K562 (cell line): ENCODE measurements at regions not wholly inside any gene's neighbourhood (a gene's known extent, or its start where the extent isn't known, plus 50 kb on each side); places are given as distances from the start of the nearest gene placed in this dataset.

Source experiments
- JUNB ChIP-seq: fragments of 450-650 bp; formaldehyde crosslinking; conservative IDR thresholded peaks from 2 replicates; pipeline ENCODE4 v1.4.0; 2020; ENCODE audit warnings: mild to moderate bottlenecking
- MTA3 ChIP-seq: fragments of 450-650 bp; formaldehyde crosslinking; IDR thresholded peaks from 2 replicates; pipeline ENCODE4 v1.6.1; 2017; ENCODE audit warnings: mild to moderate bottlenecking, borderline replicate concordance
- NKRF ChIP-seq: fragments of 450-650 bp; IDR thresholded peaks from 2 replicates; pipeline ENCODE4 v1.6.1; 2016; ENCODE audit warnings: borderline replicate concordance
- POLR2AphosphoS2 ChIP-seq: IDR thresholded peaks from 2 replicates; pipeline ENCODE4 v1.6.1; 2012; ENCODE audit warnings: low read length, improper control_type of control experiment
- PTBP1 ChIP-seq: fragments of 200-400 bp; formaldehyde crosslinking; IDR thresholded peaks from 2 replicates; pipeline ENCODE4 v1.6.1; 2017; ENCODE audit warnings: low read depth, low read length
- RFX5 ChIP-seq: IDR thresholded peaks from 2 replicates; pipeline ENCODE4 v1.6.1; 2011; ENCODE audit warnings: low read depth, mild to moderate bottlenecking, improper control_type of control experiment, low read length
- TEAD1 ChIP-seq, 2 experiments: fragments of 450-650 bp in 1 of 2; sonication (generic) in 1 of 2; formaldehyde crosslinking; IDR thresholded peaks; 2 replicates each; pipeline versions ENCODE4 v1.4.0 to v1.8.0; 2020 to 2022; ENCODE audit warnings: mild to moderate bottlenecking in 2 of 2, missing genetic modification reagents in 1 of 2
- ZNF644 ChIP-seq: fragments of 200-800 bp; sonication (Bioruptor generic); IDR thresholded peaks from 2 replicates; pipeline ENCODE4 v1.6.1; 2016; ENCODE audit warnings: low read depth, missing genetic modification characterization, missing compliant biosample characterization

GRCh38 chr5:6311568-6312501 is 66.5 kb downstream of the MED10 start:
- TF ChIP-seq MTA3 = no peak
- TF ChIP-seq RFX5 = no peak
- TF ChIP-seq NKRF = no peak
- TF ChIP-seq JUNB (CRISPR knock-in tag) = no peak
- no peak for TF ChIP-seq ZNF644 (tag)
- TF ChIP-seq PTBP1 = no peak
- TF ChIP-seq TEAD1 (CRISPR knock-in tag; IDR thresholded peaks at IDR 0.05) = no peak
- no peak for TF ChIP-seq POLR2AphosphoS2
